HG03457 (cell line): ENCODE measurements at regions not wholly inside any gene's neighbourhood (a gene's known extent, or its start where the extent isn't known, plus 50 kb on each side); places are given as distances from the start of the nearest gene placed in this dataset.
A peak's percentile ranks its signal among the peaks of the same experiment; 100 is the strongest.
"Not testable (repeated sequence)": the region's sequence is repeated elsewhere in the genome, so short reads cannot be mapped to it uniquely, and the experiment has no call there.

ENCODE experiments used
- ATAC-seq: cut with Tn5 transposase; IDR thresholded peaks from one replicate; pipeline ENCODE4 v1.9.1; 2021; ENCODE audit warnings: moderate number of reproducible peaks; ENCODE audit not compliant: unreplicated experiment

- no peak for ATAC-seq
These were observed 114.3 kb downstream of the MPP7 start for GRCh38 chr10:28188526-28188925.

DNA sequence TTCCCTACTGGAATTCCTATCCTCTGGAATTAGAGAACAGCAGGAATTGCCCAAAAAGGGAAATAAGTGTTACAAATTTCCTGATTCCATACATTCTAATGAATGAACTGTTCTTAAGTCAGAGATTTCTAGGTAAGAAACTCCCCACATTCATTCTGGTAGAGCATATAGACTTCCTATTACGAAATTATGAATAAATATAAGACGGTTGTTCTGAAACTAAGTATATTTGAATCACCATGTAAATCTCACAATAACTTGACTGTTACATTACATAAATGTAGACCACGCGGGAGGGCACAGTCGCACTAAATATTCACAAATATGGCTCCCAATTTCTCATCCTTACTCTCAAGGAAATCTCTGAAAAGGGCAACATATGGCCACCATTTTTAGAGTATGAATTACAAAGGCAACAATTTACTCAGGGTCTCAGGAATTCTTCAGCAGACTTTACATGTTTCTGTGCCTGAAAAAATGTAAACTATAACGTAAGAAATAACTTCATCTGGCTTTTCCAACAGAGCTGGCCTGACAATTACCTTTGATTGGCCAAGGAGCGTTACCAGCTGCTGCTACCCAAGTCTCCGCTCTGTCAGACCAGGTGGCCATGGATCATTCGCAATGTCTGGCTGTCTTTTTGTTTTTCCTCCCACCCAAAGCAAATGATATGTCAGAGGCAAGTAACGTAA is 115.8 kb downstream of the MPP7 start:
- ATAC-seq = no peak

GRCh38 chr10:28186461-28186860 is 116.4 kb downstream of the MPP7 start:
- ATAC-seq = no peak

DNA sequence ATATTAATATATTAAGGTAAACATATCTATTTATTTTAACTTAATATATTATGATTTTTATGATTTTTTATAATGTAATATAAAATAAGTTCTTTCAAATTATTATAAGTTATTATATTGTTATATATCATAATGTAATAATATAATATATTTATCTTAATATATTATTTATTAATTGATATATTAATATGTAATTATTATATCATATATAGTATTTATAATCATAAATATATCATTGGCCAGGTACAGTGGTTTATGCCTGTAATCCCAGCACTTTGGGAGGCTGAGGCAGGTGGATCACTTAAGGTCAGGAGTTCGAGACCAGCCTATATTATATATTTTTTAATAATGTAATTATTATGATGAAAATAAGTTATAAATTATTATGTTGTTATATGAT is 118.1 kb downstream of the MPP7 start:
- no peak for ATAC-seq

GRCh38 chr10:28181478-28182096 is 121.3 kb downstream of the MPP7 start:
- ATAC-seq = no peak

DNA sequence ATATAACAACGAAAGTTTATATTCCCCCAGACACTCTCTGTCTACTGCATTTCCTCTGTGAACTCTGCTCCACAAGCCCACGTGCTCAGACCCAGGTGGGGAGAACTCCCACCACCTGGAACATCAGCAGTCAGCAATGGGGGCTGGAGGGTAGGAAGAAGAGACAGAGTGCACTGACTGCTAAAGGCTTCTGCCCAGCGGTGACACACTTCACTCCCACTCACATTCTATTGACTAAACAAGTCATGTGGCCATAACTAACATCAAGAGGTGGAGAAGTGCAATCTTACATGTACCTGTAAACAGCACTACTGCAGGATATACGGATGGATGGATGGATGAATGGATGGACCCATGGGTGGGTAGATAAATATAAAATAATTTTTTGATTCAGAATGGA is 122.2 kb downstream of the MPP7 start:
- ATAC-seq = no peak

- no peak for ATAC-seq
These were observed 123.1 kb downstream of the MPP7 start for GRCh38 chr10:28179743-28180099.

DNA sequence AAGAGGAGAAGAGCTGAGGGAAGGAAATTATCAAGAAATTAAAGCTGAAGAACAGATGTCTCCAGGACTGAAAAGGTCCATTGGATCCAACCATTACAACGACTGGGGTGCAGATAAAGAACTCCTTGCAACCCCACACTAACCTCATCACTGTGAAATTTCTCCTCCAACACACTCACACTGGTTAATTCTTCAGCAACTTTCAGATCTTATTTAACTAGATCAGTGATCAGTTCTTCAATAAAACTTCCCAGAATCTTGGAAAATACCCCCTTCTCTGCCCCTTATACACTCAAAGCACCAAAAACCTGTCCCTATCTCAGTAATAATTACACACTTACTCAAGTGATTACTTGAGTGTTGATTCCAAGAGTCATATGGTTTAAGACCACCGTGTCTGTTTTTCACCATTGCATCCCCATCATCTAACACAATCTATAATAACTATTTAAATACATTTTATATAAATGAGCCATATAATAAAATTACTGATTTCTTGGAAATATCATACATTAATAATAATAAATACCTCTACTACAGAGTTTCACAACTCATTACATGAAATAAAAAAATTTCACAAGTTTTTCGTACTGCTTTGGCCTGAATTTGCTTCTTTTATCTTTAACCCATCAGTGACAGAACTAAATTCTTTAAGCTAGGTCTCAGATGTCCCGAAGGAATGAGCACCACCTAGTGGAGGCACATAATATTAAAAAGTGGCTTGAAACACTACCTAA is 123.7 kb downstream of the MPP7 start:
- ATAC-seq = no peak

DNA sequence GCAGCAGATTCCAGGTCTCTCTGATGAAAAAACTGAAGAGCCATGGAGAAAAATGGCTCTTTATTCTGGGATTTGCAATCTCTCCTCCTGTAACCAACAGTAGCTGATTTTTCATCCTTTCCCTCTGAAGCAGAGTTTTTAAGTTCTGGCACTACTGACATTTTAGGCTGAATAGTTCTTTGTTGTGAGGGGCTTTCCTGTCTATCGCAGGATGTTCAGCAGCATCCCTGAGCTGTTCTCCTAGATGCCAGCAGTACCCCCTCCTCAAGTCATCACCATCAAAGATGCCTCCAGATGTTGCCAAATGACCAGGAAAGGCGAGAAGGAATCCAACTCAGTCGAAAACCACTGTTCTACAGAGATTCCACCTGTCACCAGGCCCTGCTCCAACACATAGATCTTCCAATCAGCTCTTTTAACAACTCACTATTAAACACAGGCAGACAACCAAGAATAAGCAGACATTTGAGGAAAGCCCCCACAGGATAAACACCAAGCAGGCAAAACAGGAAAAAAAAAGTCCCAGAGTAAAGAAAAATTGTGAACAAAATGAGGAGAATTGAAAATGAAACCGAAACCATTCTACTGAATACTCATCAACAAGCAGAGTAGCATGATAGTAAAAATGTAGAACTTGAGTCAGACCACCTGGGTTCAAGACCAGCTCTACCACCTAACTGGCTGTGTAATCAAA is 124.8 kb downstream of the MPP7 start:
- peak; percentile 64 for ATAC-seq

DNA sequence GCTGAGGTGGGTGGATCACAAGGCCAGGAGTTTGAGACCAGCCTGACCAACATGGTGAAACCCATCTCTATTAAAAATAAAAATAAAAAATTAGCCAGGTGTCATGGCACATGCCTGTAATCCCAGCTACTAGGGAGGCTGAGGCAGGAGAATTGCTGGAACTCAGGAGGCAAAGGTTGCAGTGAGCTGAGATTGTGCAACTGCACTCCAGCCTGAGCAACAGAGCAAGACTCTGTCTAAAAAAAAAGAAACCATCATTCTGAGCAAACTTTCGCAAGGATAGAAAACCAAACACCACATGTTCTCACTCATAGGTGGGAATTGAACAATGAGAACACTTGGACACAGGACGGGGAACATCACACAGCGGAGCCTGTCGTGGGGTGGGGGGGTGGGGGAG is 126.4 kb downstream of the MPP7 start:
- not testable (repeated sequence) for ATAC-seq

- no peak for ATAC-seq
These were observed 130.6 kb downstream of the MPP7 start for GRCh38 chr10:28172223-28172610.

- ATAC-seq = no peak
These were observed 131.2 kb downstream of the MPP7 start for GRCh38 chr10:28171468-28172222.

DNA sequence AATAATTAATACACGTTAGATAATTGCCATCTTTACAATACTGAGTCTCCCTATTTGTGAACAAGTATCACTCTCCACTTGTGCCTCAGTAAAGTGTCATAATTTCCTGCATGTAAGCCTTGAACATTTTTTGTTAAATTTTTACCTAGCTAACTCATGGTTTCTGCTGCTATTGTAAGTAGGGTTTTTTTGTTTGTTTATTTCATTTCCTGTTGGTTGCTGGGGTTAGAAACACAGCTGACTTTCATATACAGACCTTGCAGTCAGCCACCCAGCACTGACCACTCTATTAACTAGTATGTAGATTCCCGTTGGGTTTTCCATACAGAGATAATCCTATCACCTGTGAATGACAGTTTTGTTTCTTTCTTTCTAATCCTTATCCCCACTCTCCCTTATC is 133.3 kb downstream of the MPP7 start:
- peak; percentile 97 for ATAC-seq

DNA sequence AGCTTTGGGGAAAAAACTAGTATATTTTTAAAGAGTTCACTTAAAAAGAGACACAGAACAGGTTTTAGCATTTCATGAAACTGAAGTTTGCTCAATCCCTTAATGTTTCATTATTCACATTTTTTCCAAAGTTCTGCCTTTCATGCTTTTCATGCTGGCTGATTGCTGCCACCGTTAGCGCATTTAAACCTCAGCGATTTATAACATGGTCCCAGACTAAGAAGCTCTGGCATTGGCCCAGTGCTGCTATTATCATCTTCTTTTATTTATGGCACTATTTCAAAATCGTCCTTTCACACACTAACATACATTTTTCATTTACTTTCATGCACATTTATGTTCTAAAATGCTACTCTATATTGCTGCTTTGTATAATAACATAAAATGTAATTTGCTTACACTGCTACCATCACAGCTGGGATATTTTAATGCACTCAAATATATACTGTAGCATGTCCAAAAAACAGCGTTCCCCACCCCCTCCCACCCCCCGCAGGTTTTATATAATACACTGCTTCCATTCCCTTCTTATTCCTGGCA is 141.9 kb downstream of the MPP7 start:
- no peak for ATAC-seq

DNA sequence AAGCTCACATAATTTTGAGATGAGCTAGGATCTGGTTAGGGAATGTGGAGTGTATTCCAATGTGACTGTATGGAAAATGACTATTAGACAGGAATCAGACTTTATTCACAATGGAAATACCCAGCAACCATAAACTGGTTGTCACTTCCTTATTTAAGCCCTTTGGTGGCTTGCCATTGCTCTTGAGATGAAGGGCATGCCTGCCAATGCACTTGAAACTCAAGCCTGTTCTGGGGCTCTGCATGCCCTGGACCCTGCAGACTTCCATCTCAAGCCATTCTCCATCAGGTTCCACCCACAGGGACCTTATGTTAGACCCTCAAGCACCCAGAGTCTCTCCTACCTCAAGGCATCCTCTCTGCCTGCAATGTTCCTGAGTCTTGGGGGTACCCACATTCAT is 145.5 kb downstream of the MPP7 start:
- ATAC-seq = no peak

- no peak for ATAC-seq
These were observed 147.1 kb downstream of the MPP7 start for GRCh38 chr10:28155726-28156125.

- ATAC-seq = no peak
These were observed 151.2 kb downstream of the MPP7 start for GRCh38 chr10:28151636-28152035.

DNA sequence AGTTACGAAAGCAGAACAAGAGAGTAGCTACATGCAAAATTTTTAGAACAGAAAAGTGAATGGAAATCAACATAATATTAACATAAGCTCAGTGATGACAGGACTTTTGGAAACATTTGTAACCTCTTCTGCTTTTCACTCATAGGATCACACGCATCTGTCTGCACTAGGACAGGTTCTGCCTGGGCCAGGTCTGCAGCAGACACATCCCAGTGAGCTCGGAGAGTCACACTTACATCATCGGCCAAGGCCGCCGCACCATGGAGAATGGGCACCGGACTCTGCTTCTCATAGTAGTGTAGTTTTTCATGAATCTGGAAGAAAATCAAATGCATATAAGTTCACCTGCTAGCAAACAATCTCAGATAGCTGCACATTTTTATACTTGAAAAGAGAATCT is 150.9 kb upstream of the ODAD2 start:
- ATAC-seq = no peak

DNA sequence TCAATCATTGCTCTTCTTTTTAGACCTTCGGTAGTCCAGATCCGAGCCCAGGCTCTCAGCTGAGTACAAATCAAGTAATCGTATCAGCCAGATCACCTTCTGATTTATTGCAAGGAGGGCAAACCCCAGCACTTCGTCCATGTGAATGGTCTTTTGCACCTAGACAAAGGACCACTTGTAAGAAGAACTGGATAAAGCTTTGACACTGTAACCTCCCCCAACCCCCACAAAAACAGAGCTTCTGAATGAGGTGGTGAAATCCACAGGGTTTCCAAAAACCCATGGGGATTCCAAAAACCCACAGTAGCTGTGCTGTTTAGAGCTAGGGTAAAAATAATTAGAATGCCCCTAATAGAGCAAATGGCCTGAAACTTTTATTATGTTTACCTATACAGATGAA is 148.8 kb upstream of the ODAD2 start:
- no peak for ATAC-seq

DNA sequence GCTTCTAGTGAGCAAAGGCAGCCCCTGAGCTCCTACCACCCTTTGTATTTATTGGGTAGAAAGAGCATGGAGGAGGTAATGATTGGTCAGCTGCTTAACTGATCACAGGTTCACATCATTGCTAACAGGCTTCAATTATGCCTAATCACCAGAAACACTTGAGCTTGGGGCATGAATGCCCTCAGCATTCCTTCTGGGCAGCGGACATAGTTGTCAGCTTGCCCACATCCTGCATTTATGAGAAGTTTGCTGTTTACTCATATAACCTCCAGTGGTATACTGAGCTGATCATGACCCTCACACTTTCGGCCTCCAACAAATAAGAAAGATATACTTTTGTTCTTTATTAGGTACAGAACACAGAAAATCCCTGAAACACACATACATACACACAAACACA is 140.3 kb upstream of the ODAD2 start:
- ATAC-seq = no peak
